GM18861 (cell line): ENCODE measurements at regions not wholly inside any gene's neighbourhood (a gene's known extent, or its start where the extent isn't known, plus 50 kb on each side); places are given as distances from the start of the nearest gene placed in this dataset.
A peak's percentile ranks its signal among the peaks of the same experiment; 100 is the strongest.
"Not testable (repeated sequence)": the region's sequence is repeated elsewhere in the genome, so short reads cannot be mapped to it uniquely, and the experiment has no call there.

Experiments
- ATAC-seq: cut with Tn5 transposase; IDR thresholded peaks from one replicate; pipeline ENCODE4 v1.9.1; 2021; ENCODE audit not compliant: unreplicated experiment

GRCh38 chr2:182548031-182548950 is 121.5 kb upstream of the PDE1A start:
- ATAC-seq = no peak

- ATAC-seq = no peak
Observed at GRCh38 chr2:182550234-182550633, 123.4 kb upstream of the PDE1A start.

- not testable (repeated sequence) for ATAC-seq
Observed at GRCh38 chr2:182552232-182552631, 125.4 kb upstream of the PDE1A start.

- not testable (repeated sequence) for ATAC-seq
Observed at GRCh38 chr2:182552785-182553184, 125.9 kb upstream of the PDE1A start.

- peak; percentile 100 for ATAC-seq
Observed at GRCh38 chr2:182553483-182553882, 126.6 kb upstream of the PDE1A start.

GRCh38 chr2:182554950-182555349 is 128.1 kb upstream of the PDE1A start:
- no peak for ATAC-seq

GRCh38 chr2:182558564-182558963 is 131.7 kb upstream of the PDE1A start:
- no peak for ATAC-seq

GRCh38 chr2:182559623-182560022 is 132.8 kb upstream of the PDE1A start:
- no peak for ATAC-seq

GRCh38 chr2:182565911-182566567 is 139.2 kb upstream of the PDE1A start:
- no peak for ATAC-seq

- ATAC-seq = no peak
Observed at GRCh38 chr2:182573553-182573952, 142.5 kb upstream of the DNAJC10 start.

- ATAC-seq = no peak
Observed at GRCh38 chr2:182577816-182578215, 138.2 kb upstream of the DNAJC10 start.

GRCh38 chr2:182581196-182581935 is 134.7 kb upstream of the DNAJC10 start:
- no peak for ATAC-seq

GRCh38 chr2:182584462-182584861 is 131.6 kb upstream of the DNAJC10 start:
- no peak for ATAC-seq

- ATAC-seq = no peak
Observed at GRCh38 chr2:182585001-182585400, 131.1 kb upstream of the DNAJC10 start.

GRCh38 chr2:182585430-182585829 is 130.6 kb upstream of the DNAJC10 start:
- no peak for ATAC-seq

GRCh38 chr2:182586426-182586825 is 129.6 kb upstream of the DNAJC10 start:
- peak; percentile 79 for ATAC-seq

GRCh38 chr2:182587831-182588230 is 128.2 kb upstream of the DNAJC10 start:
- ATAC-seq = no peak

- ATAC-seq = no peak
Observed at GRCh38 chr2:182589121-182589520, 126.9 kb upstream of the DNAJC10 start.

- ATAC-seq = no peak
Observed at GRCh38 chr2:182591774-182592173, 124.3 kb upstream of the DNAJC10 start.

- no peak for ATAC-seq
Observed at GRCh38 chr2:182592691-182593393, 123.2 kb upstream of the DNAJC10 start.
